ENCODE measurements at regions not wholly inside any gene's neighbourhood (a gene's known extent, or its start where the extent isn't known, plus 50 kb on each side); places are given as distances from the start of the nearest gene placed in this dataset.

GRCh38 chr11:134584706-134585445, 172.8 kb upstream of the B3GAT1 start (continued):
- no peak for TF ChIP-seq ZNF423 (CRISPR knock-in tag; IDR thresholded peaks at IDR 0.05)
- TF ChIP-seq ZNF138 (CRISPR knock-in tag; conservative IDR thresholded peaks at IDR 0.05): no peak
- TF ChIP-seq, protein P1, sequence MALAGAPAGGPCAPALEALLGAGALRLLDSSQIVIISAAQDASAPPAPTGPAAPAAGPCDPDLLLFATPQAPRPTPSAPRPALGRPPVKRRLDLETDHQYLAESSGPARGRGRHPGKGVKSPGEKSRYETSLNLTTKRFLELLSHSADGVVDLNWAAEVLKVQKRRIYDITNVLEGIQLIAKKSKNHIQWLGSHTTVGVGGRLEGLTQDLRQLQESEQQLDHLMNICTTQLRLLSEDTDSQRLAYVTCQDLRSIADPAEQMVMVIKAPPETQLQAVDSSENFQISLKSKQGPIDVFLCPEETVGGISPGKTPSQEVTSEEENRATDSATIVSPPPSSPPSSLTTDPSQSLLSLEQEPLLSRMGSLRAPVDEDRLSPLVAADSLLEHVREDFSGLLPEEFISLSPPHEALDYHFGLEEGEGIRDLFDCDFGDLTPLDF (CRISPR knock-in tag; IDR thresholded peaks at IDR 0.05): no peak
- TF ChIP-seq, protein P2, sequence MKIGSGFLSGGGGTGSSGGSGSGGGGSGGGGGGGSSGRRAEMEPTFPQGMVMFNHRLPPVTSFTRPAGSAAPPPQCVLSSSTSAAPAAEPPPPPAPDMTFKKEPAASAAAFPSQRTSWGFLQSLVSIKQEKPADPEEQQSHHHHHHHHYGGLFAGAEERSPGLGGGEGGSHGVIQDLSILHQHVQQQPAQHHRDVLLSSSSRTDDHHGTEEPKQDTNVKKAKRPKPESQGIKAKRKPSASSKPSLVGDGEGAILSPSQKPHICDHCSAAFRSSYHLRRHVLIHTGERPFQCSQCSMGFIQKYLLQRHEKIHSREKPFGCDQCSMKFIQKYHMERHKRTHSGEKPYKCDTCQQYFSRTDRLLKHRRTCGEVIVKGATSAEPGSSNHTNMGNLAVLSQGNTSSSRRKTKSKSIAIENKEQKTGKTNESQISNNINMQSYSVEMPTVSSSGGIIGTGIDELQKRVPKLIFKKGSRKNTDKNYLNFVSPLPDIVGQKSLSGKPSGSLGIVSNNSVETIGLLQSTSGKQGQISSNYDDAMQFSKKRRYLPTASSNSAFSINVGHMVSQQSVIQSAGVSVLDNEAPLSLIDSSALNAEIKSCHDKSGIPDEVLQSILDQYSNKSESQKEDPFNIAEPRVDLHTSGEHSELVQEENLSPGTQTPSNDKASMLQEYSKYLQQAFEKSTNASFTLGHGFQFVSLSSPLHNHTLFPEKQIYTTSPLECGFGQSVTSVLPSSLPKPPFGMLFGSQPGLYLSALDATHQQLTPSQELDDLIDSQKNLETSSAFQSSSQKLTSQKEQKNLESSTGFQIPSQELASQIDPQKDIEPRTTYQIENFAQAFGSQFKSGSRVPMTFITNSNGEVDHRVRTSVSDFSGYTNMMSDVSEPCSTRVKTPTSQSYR (CRISPR knock-in tag; IDR thresholded peaks at IDR 0.05): no peak
- TF ChIP-seq TP53 (CRISPR knock-in tag; IDR thresholded peaks at IDR 0.05): no peak
- no peak for TF ChIP-seq ZNF121 (CRISPR knock-in tag; IDR thresholded peaks at IDR 0.05)
- no peak for TF ChIP-seq GTF2I (CRISPR knock-in tag; conservative IDR thresholded peaks at IDR 0.05)

- POLR2A ChIA-PET: no interaction called here
- ATAC-seq: no peak
- no peak for TF ChIP-seq NFE2L1 (CRISPR knock-in tag; IDR thresholded peaks at IDR 0.05)
- TF ChIP-seq, protein P3, sequence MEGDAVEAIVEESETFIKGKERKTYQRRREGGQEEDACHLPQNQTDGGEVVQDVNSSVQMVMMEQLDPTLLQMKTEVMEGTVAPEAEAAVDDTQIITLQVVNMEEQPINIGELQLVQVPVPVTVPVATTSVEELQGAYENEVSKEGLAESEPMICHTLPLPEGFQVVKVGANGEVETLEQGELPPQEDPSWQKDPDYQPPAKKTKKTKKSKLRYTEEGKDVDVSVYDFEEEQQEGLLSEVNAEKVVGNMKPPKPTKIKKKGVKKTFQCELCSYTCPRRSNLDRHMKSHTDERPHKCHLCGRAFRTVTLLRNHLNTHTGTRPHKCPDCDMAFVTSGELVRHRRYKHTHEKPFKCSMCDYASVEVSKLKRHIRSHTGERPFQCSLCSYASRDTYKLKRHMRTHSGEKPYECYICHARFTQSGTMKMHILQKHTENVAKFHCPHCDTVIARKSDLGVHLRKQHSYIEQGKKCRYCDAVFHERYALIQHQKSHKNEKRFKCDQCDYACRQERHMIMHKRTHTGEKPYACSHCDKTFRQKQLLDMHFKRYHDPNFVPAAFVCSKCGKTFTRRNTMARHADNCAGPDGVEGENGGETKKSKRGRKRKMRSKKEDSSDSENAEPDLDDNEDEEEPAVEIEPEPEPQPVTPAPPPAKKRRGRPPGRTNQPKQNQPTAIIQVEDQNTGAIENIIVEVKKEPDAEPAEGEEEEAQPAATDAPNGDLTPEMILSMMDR (IDR thresholded peaks at IDR 0.05): no peak
- TF ChIP-seq, protein P4, sequence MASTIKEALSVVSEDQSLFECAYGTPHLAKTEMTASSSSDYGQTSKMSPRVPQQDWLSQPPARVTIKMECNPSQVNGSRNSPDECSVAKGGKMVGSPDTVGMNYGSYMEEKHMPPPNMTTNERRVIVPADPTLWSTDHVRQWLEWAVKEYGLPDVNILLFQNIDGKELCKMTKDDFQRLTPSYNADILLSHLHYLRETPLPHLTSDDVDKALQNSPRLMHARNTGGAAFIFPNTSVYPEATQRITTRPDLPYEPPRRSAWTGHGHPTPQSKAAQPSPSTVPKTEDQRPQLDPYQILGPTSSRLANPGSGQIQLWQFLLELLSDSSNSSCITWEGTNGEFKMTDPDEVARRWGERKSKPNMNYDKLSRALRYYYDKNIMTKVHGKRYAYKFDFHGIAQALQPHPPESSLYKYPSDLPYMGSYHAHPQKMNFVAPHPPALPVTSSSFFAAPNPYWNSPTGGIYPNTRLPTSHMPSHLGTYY (CRISPR knock-in tag; IDR thresholded peaks at IDR 0.05): no peak
- no peak for TF ChIP-seq MXD4 (CRISPR knock-in tag; IDR thresholded peaks at IDR 0.05; ENCODE audit: borderline replicate concordance)
- TF ChIP-seq JAZF1 (CRISPR knock-in tag; IDR thresholded peaks at IDR 0.05): no peak
- TF ChIP-seq, protein P5, sequence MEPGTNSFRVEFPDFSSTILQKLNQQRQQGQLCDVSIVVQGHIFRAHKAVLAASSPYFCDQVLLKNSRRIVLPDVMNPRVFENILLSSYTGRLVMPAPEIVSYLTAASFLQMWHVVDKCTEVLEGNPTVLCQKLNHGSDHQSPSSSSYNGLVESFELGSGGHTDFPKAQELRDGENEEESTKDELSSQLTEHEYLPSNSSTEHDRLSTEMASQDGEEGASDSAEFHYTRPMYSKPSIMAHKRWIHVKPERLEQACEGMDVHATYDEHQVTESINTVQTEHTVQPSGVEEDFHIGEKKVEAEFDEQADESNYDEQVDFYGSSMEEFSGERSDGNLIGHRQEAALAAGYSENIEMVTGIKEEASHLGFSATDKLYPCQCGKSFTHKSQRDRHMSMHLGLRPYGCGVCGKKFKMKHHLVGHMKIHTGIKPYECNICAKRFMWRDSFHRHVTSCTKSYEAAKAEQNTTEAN (CRISPR knock-in tag; IDR thresholded peaks at IDR 0.05): no peak
- TF ChIP-seq, protein P6, sequence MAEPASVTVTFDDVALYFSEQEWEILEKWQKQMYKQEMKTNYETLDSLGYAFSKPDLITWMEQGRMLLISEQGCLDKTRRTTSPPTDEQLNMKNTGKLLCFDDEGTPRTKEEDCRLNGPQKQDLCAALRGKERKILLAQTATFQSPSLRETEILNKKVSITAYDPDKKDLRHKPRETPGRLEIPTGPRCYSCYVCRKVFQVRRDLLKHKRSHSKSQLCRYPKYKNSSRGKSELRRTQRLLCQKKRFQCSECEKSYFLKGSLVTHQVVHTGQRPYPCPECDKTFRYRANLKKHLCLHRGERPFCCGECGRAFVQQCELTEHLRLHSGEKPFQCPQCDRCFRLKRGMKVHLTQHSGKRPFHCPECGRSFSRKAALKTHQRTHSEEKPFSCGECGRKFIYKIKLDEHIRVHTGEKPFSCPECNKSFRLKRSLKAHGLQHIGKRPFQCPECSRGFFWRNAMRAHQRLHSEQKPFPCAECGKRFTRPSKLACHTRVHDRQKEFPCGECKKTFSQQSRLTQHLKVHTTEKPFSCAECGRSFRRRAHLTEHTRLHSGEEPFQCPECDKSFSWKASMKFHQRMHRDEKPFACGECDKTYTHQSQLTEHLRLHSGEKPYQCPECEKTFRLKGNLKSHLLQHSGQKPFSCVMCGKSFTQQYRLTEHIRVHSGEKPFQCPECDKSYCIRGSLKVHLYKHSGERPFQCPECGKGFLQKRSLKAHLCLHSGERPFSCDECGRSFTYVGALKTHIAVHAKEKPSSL (CRISPR knock-in tag; conservative IDR thresholded peaks at IDR 0.05): no peak
- no peak for TF ChIP-seq ELF4 (CRISPR knock-in tag; IDR thresholded peaks at IDR 0.05; ENCODE audit: low read depth)
- TF ChIP-seq EMX1 (CRISPR knock-in tag; IDR thresholded peaks at IDR 0.05): no peak
- no peak for TF ChIP-seq ZNF671 (CRISPR knock-in tag; IDR thresholded peaks at IDR 0.05)
- no peak for TF ChIP-seq CBFB (CRISPR knock-in tag; IDR thresholded peaks at IDR 0.05; ENCODE audit: low read depth)
- TF ChIP-seq USF1 (CRISPR knock-in tag; IDR thresholded peaks at IDR 0.05): no peak
- TF ChIP-seq MLX (CRISPR knock-in tag; IDR thresholded peaks at IDR 0.05): no peak
- no peak for TF ChIP-seq PREB (CRISPR knock-in tag; IDR thresholded peaks at IDR 0.05; ENCODE audit: borderline replicate concordance)
Observed at GRCh38 chr11:134584001-134584561, 172.0 kb upstream of the B3GAT1 start.

More at GRCh38 chr11:134584001-134584561, 172.0 kb upstream of the B3GAT1 start:
- Mint-ChIP-seq H3K27ac (no peak overlapping the region), H3K27me3 (ENCODE audit: low read depth) (peaks cover 5% of the 10 kb centered on the region; the same call in 1 of the 2 replicates), H3K36me3 (no peaks in the 10 kb centered on the region), H3K9me3 (no peaks in the 10 kb centered on the region), H3K4me3 (no peak overlapping the region), H3K4me1 (peaks cover 17% of the 10 kb centered on the region)
- CTCF ChIA-PET: interaction anchor here (1.5 kb wide), 1 partner anchor 8 kb away, joined by 3 read pairs; no protein-coding TSS in a partner anchor
- DNase-seq (ENCODE audit: low spot score): no peak

Measured in WTC11 (cell line).